ENCODE measurements at regions not wholly inside any gene's neighbourhood (a gene's known extent, or its start where the extent isn't known, plus 50 kb on each side); places are given as distances from the start of the nearest gene placed in this dataset.

DNA sequence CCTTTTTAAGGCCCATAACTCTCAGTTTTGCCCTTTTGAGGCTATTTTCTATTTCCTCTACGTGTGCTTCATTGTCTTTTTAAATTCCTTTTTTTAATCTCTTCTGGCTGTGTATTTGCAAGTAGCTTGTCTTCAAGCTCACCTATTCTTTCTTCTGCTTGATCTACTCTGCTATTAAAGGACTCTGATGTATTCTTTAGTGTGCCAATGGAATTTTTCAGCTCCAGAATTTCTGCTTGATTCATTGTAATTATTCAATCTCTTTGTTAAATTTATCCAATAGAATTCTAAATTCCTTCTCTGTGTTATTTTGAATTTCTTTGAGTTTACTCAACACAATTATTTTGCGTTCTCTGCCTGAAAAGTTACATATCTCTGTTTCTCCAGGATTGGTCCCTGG lies 178.7 kb downstream of the FAM170A start:
- POLR2A ChIA-PET: no interaction called here
- H3K27me3 Mint-ChIP-seq: no peaks in the 10 kb centered on the region
- CTCF ChIA-PET: interaction anchor here (1.4 kb wide), 1 partner anchor 8 kb away, joined by 4 read pairs; no protein-coding TSS in a partner anchor

DNA sequence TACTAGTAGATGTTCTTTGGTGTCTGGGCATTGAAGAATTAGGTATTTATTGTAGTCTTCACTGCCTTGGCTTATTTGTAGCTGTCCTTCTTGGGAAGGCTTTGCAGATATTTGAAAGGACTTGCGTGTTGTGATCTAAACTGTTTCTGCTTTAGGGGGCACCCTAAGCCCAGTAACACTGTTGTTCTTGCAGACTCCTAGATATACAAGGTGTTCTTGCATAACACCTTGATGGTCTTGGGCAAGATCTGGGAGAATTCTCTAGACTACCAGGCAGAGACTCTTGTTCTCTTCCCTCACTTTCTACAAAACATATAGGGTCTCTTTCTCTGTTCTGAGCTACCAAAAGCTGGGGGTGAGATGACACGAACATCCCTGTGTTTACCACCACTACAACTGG lies 179.1 kb downstream of the FAM170A start:
- Histone ChIP-seq H3K27me3 (ENCODE audit: insufficient read depth, low read length, poor library complexity, severe bottlenecking) (no peaks in the 10 kb centered on the region), H3K4me3 (ENCODE audit: low read length) (no peak overlapping the region), H3K36me3 (ENCODE audit: insufficient read depth, low read length) (no peaks in the 10 kb centered on the region), H3K27ac (ENCODE audit: low read depth, low read length) (no peak overlapping the region), H3K4me1 (ENCODE audit: insufficient read depth, low read length) (no peaks in the 10 kb centered on the region), H3K9me3 (ENCODE audit: low read length) (no peaks in the 10 kb centered on the region)
- Mint-ChIP-seq H3K27ac (no peak overlapping the region), H3K4me3 (no peak overlapping the region), H3K36me3 (no peaks in the 10 kb centered on the region), H3K27me3 (no peaks in the 10 kb centered on the region), H3K4me1 (no peaks in the 10 kb centered on the region), H3K9me3 (peaks cover 9 to 31% (median 12%) of the 10 kb centered on the region in 5 donors)
- POLR2A ChIA-PET: no interaction called here
- no peak for DNase-seq
- CTCF ChIA-PET: interaction anchor here (1.4 kb wide), 1 partner anchor 8 kb away, joined by 4 read pairs; no protein-coding TSS in a partner anchor

More for the DNA sequence above, 178.7 kb downstream of the FAM170A start:
- H3K4me3 Mint-ChIP-seq: no peak overlapping the region
- H3K9me3 Mint-ChIP-seq: peaks cover 9 to 35% (median 13%) of the 10 kb centered on the region in 5 donors
- Histone ChIP-seq H3K27ac (ENCODE audit: low read depth, low read length) (no peak overlapping the region), H3K4me3 (ENCODE audit: low read length) (no peak overlapping the region), H3K27me3 (ENCODE audit: insufficient read depth, low read length, poor library complexity, severe bottlenecking) (no peaks in the 10 kb centered on the region), H3K4me1 (ENCODE audit: insufficient read depth, low read length) (no peaks in the 10 kb centered on the region), H3K36me3 (ENCODE audit: insufficient read depth, low read length) (no peaks in the 10 kb centered on the region), H3K9me3 (ENCODE audit: low read length) (no peaks in the 10 kb centered on the region)
- no peak for DNase-seq
- no peaks in the 10 kb centered on the region for H3K4me1 Mint-ChIP-seq
- H3K36me3 Mint-ChIP-seq: no peaks in the 10 kb centered on the region
- H3K27ac Mint-ChIP-seq: no peak overlapping the region

GRCh38 chr5:119810217-119810616 lies 180.9 kb downstream of the FAM170A start:
- H3K36me3 ChIP-seq (ENCODE audit: insufficient read depth, low read length): no peaks in the 10 kb centered on the region
- H3K4me1 ChIP-seq (ENCODE audit: insufficient read depth, low read length): no peaks in the 10 kb centered on the region
- Mint-ChIP-seq H3K4me1 (no peaks in the 10 kb centered on the region), H3K4me3 (no peak overlapping the region), H3K27me3 (no peaks in the 10 kb centered on the region), H3K9me3 (peaks cover 9 to 24% (median 13%) of the 10 kb centered on the region in 5 donors), H3K36me3 (no peaks in the 10 kb centered on the region), H3K27ac (no peak overlapping the region)
- ChIA-PET CTCF (no interaction called here), POLR2A (no interaction called here)
- no peaks in the 10 kb centered on the region for H3K27me3 ChIP-seq (ENCODE audit: insufficient read depth, low read length, poor library complexity, severe bottlenecking)
- H3K27ac ChIP-seq (ENCODE audit: low read depth, low read length): no peak overlapping the region
- H3K4me3 ChIP-seq (ENCODE audit: low read length): no peak overlapping the region
- DNase-seq: no peak
- H3K9me3 ChIP-seq (ENCODE audit: low read length): no peaks in the 10 kb centered on the region

- no peak for DNase-seq
- H3K4me1 ChIP-seq (ENCODE audit: insufficient read depth, low read length): no peaks in the 10 kb centered on the region
- H3K9me3 Mint-ChIP-seq: peaks cover 9 to 18% (median 12%) of the 10 kb centered on the region in 5 donors
- no peak overlapping the region for H3K27ac ChIP-seq (ENCODE audit: low read depth, low read length)
- no peaks in the 10 kb centered on the region for H3K4me1 Mint-ChIP-seq
- H3K4me3 Mint-ChIP-seq: no peak overlapping the region
- H3K9me3 ChIP-seq (ENCODE audit: low read length): no peaks in the 10 kb centered on the region
- H3K36me3 Mint-ChIP-seq: no peaks in the 10 kb centered on the region
- H3K27me3 ChIP-seq (ENCODE audit: insufficient read depth, low read length, poor library complexity, severe bottlenecking): no peaks in the 10 kb centered on the region
- no peak overlapping the region for H3K4me3 ChIP-seq (ENCODE audit: low read length)
- no peaks in the 10 kb centered on the region for H3K36me3 ChIP-seq (ENCODE audit: insufficient read depth, low read length)
- ChIA-PET CTCF (no interaction called here), POLR2A (no interaction called here)
- H3K27ac Mint-ChIP-seq: no peak overlapping the region
- no peaks in the 10 kb centered on the region for H3K27me3 Mint-ChIP-seq
Observed at GRCh38 chr5:119811458-119811857, 182.1 kb downstream of the FAM170A start.

GRCh38 chr5:119814655-119815054 lies 185.3 kb downstream of the FAM170A start:
- ChIA-PET POLR2A (no interaction called here), CTCF (no interaction called here)
- no peak overlapping the region for H3K27ac ChIP-seq (ENCODE audit: low read depth, low read length)
- peaks cover 0 to 3% (median 2%) of the 10 kb centered on the region in 5 donors for H3K9me3 Mint-ChIP-seq
- H3K36me3 ChIP-seq (ENCODE audit: insufficient read depth, low read length): no peaks in the 10 kb centered on the region
- no peak overlapping the region for H3K4me3 Mint-ChIP-seq
- peaks cover 0 to 1% (median 0%) of the 10 kb centered on the region in 3 donors for H3K36me3 Mint-ChIP-seq
- H3K27me3 Mint-ChIP-seq: no peaks in the 10 kb centered on the region
- H3K4me1 ChIP-seq (ENCODE audit: insufficient read depth, low read length): no peaks in the 10 kb centered on the region
- no peak overlapping the region for H3K27ac Mint-ChIP-seq
- H3K4me3 ChIP-seq (ENCODE audit: low read length): no peak overlapping the region
- DNase-seq: no peak
- H3K27me3 ChIP-seq (ENCODE audit: insufficient read depth, low read length, poor library complexity, severe bottlenecking): no peaks in the 10 kb centered on the region
- no peaks in the 10 kb centered on the region for H3K9me3 ChIP-seq (ENCODE audit: low read length)
- H3K4me1 Mint-ChIP-seq: no peaks in the 10 kb centered on the region

- Histone ChIP-seq H3K4me1 (ENCODE audit: insufficient read depth, low read length) (no peaks in the 10 kb centered on the region), H3K27ac (ENCODE audit: low read depth, low read length) (no peak overlapping the region), H3K4me3 (ENCODE audit: low read length) (no peak overlapping the region), H3K27me3 (ENCODE audit: insufficient read depth, low read length, poor library complexity, severe bottlenecking) (no peaks in the 10 kb centered on the region), H3K9me3 (ENCODE audit: low read length) (no peaks in the 10 kb centered on the region), H3K36me3 (ENCODE audit: insufficient read depth, low read length) (no peaks in the 10 kb centered on the region)
- H3K36me3 Mint-ChIP-seq: peaks cover 0 to 1% (median 0%) of the 10 kb centered on the region in 3 donors
- POLR2A ChIA-PET: no interaction called here
- DNase-seq: no peak
- no peak overlapping the region for H3K27ac Mint-ChIP-seq
- no peaks in the 10 kb centered on the region for H3K27me3 Mint-ChIP-seq
- peaks cover 0 to 3% (median 2%) of the 10 kb centered on the region in 5 donors for H3K9me3 Mint-ChIP-seq
- no peak overlapping the region for H3K4me3 Mint-ChIP-seq
- CTCF ChIA-PET: interaction anchor here (0.8 kb wide), 1 partner anchor 8 kb away, joined by 4 read pairs; no protein-coding TSS in a partner anchor
- no peaks in the 10 kb centered on the region for H3K4me1 Mint-ChIP-seq
Observed at GRCh38 chr5:119816055-119816454, 186.7 kb downstream of the FAM170A start.

- H3K9me3 Mint-ChIP-seq: peaks cover 0 to 5% (median 0%) of the 10 kb centered on the region in 5 donors
- no peak for DNase-seq
Observed at GRCh38 chr5:119820016-119820415, 190.7 kb downstream of the FAM170A start.

GRCh38 chr5:119820608-119821007 lies 191.2 kb downstream of the FAM170A start:
- no peaks in the 10 kb centered on the region for H3K36me3 ChIP-seq (ENCODE audit: insufficient read depth, low read length)
- ChIA-PET POLR2A (no interaction called here), CTCF (no interaction called here)
- no peaks in the 10 kb centered on the region for H3K4me1 Mint-ChIP-seq
- no peaks in the 10 kb centered on the region for H3K9me3 ChIP-seq (ENCODE audit: low read length)
- H3K4me3 ChIP-seq (ENCODE audit: low read length): no peak overlapping the region
- H3K4me1 ChIP-seq (ENCODE audit: insufficient read depth, low read length): no peaks in the 10 kb centered on the region
- DNase-seq: no peak
- H3K27ac Mint-ChIP-seq: no peak overlapping the region
- H3K9me3 Mint-ChIP-seq: peaks cover 0 to 5% (median 0%) of the 10 kb centered on the region in 5 donors
- H3K27me3 ChIP-seq (ENCODE audit: insufficient read depth, low read length, poor library complexity, severe bottlenecking): no peaks in the 10 kb centered on the region
- H3K4me3 Mint-ChIP-seq: no peak overlapping the region
- peaks cover 0 to 1% (median 0%) of the 10 kb centered on the region in 3 donors for H3K36me3 Mint-ChIP-seq
- no peaks in the 10 kb centered on the region for H3K27me3 Mint-ChIP-seq
- H3K27ac ChIP-seq (ENCODE audit: low read depth, low read length): no peak overlapping the region

More at GRCh38 chr5:119820016-119820415, 190.7 kb downstream of the FAM170A start:
- no peak overlapping the region for H3K27ac ChIP-seq (ENCODE audit: low read depth, low read length)
- no peak overlapping the region for H3K27ac Mint-ChIP-seq
- H3K36me3 Mint-ChIP-seq: peaks cover 0 to 1% (median 0%) of the 10 kb centered on the region in 3 donors
- H3K4me1 Mint-ChIP-seq: no peaks in the 10 kb centered on the region
- no peaks in the 10 kb centered on the region for H3K36me3 ChIP-seq (ENCODE audit: insufficient read depth, low read length)
- CTCF ChIA-PET: no interaction called here
- H3K4me3 Mint-ChIP-seq: no peak overlapping the region
- POLR2A ChIA-PET: no interaction called here
- no peaks in the 10 kb centered on the region for H3K27me3 ChIP-seq (ENCODE audit: insufficient read depth, low read length, poor library complexity, severe bottlenecking)
- no peaks in the 10 kb centered on the region for H3K9me3 ChIP-seq (ENCODE audit: low read length)
- H3K27me3 Mint-ChIP-seq: no peaks in the 10 kb centered on the region
- H3K4me3 ChIP-seq (ENCODE audit: low read length): no peak overlapping the region
- H3K4me1 ChIP-seq (ENCODE audit: insufficient read depth, low read length): no peaks in the 10 kb centered on the region

DNA sequence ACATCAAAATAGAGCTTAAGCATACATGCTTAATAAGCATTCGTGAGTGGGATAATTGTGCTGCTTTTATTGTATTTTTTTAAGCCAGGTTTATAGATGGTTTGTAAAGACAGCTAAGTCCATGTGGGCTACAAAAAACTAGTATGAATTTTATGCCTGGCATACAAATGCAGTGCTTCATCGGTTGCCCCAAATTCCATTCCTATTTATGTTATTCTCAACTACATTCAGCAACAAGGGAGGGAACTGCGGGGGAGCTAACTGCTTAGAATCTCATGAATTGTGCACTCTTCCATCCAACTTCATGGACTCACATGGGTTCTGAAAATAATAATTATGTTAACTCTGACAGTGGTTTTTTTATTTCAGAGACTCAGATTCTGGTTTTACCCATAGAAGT lies 199.2 kb downstream of the FAM170A start:
- Histone ChIP-seq H3K27ac (ENCODE audit: low read depth, low read length) (no peak overlapping the region), H3K4me1 (ENCODE audit: insufficient read depth, low read length) (no peaks in the 10 kb centered on the region), H3K4me3 (ENCODE audit: low read length) (no peak overlapping the region), H3K36me3 (ENCODE audit: insufficient read depth, low read length) (no peaks in the 10 kb centered on the region), H3K27me3 (ENCODE audit: insufficient read depth, low read length, poor library complexity, severe bottlenecking) (no peaks in the 10 kb centered on the region), H3K9me3 (ENCODE audit: low read length) (no peaks in the 10 kb centered on the region)
- ChIA-PET CTCF (no interaction called here), POLR2A (no interaction called here)
- Mint-ChIP-seq H3K36me3 (no peaks in the 10 kb centered on the region), H3K27ac (no peak overlapping the region), H3K9me3 (peaks cover 0 to 14% (median 2%) of the 10 kb centered on the region in 5 donors), H3K4me1 (no peaks in the 10 kb centered on the region), H3K27me3 (no peaks in the 10 kb centered on the region), H3K4me3 (no peak overlapping the region)
- no peak for DNase-seq
